MV-4-11 (cell line): ENCODE measurements at regions not wholly inside any gene's neighbourhood (a gene's known extent, or its start where the extent isn't known, plus 50 kb on each side); places are given as distances from the start of the nearest gene placed in this dataset.

Experiments used
- DNase-seq: peaks from one replicate; lab custom pipeline; 2025; lab: John Stamatoyannopoulos, UW

DNA sequence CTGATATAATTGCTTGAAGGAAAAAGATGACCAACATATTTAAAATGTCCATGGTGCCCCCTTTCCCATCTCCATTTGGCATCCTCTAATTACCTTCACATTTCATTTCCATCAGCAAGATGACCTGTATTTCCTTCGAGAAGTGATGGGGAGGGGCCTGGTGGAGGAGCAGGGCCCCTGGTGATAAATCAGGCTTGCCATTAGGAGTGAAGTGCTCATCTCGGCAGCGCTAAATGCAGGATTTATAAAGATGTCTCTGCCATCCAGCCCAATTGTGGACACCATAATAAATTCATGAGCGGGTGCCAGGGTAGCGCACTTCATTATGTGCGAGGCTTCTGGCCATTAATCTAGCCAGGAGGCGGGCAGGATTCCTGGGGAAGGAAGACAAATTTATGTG lies 101.5 kb upstream of the IRX6 start:
- DNase-seq: no peak

DNA sequence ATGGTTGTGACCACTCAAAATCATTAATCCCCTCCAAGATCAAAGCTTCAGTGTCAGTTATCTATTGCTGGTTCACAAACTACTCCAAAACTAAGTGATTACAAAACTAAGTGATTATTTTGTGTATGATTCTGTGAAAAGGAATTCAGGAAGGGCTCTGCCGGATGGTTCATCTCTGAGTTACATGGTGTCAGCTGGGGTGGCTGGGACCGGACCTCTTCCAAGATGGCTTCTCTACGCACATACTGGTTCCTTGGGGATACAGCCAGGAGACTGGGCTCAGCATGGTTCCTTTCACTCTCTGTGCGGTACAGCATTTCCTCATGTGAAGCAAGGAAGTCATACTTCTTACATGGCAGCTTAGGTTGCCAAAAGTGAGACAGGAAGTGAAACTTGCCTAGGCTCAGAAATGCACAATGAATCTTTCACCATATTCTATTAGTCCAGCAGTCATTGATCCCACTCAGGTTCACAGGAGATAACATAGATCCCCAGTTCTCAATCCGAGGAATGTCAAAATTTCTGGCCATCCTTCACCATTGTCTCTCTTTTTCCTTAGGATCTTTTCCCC lies 97.9 kb upstream of the IRX6 start:
- DNase-seq: peak; percentile 95

DNA sequence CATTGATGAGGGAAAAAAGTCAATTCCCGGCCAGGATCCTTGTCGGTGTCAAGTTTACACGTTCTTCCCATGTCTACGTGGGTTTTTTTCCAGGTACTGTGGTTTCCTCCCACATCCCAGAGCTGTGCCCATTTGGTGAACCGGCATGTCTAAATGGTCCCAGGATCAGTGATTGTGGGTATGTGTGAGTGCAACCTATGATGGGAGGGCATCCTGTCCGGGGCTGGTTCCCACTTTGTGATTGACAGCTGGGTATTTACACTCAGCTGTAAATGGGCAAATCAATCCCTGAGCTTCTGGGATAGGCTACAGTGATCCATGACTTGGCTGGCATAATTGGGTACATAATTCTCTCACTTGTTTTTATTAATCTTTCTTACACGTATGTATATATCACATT lies 91.2 kb upstream of the IRX6 start:
- DNase-seq: no peak

DNA sequence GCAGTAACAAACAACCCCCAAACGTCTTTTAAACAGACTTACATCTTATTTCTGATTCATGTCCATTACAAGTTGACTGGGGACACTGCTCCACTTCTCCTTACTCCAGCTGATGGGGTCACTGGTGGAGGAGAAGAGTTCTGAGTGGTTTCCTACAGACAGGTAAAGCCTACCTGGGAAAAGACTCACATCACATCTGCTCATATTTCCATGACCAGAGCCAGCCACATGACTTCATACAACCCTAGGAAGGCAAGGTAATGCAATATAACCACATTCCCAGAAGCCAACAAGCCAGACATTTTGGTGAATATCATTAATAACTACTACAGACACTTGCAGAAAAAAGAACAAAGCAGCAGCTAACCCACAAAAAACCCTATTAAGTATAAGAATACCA lies 90.5 kb upstream of the IRX6 start:
- DNase-seq: no peak

DNA sequence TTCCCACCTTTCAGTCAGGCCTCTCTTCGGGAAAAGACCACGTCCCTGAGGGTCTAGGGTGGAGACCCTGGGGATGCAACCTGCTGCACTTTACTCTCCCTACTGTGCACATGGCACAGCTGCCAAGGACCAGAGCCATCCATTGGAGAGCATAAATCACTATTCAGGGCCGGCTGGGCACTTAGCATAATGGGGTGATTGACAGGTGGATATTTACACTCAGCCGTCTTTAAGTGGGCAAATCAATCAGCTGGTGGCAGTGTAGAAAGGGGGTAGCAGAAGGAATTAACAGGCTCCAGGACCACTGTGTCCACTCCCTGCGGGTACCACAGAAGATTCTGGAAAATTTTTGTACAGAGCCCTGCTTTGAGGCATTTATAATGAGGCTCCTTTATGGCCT lies 87.3 kb upstream of the IRX6 start:
- no peak for DNase-seq

DNA sequence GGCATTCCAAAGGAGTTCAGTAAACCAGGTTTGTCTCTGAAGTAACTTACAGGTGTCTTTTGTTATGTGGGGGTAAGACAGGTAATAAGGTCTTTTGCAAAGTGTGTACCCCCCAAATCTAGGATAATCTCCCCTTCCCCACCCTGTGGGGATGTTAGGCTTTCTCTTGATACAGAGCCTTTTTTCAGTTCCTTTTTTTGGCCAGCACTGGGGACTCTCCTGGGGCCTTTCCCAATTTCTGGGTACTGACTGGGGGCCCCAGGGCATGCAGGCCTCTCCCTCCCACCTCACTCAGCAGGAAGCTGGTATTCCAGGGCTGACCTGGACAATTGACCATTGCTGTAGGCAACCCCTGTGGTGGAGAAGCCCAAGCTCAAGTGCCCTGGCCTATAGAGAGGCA lies 84.3 kb upstream of the IRX6 start:
- peak; percentile 13 for DNase-seq

DNA sequence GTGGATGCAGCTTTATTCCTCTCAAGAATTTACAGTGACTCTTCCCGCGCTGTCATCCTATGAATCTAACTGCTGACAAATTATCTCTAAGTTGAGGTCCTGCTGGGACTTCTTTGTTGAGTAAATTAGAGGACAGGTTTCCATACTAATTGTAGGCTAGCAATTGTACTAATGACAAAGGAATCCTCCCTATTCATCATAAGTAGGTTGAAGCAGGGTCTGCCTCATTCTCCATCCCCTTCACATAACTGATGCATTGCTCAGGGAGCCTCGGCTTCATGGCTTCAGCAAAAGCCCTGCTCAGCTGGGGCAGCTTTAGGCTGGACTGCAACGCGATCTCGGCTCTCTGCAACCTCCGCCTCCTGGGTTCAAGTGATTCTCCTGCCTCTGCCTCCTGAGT lies 83.1 kb upstream of the IRX6 start:
- DNase-seq: no peak

DNA sequence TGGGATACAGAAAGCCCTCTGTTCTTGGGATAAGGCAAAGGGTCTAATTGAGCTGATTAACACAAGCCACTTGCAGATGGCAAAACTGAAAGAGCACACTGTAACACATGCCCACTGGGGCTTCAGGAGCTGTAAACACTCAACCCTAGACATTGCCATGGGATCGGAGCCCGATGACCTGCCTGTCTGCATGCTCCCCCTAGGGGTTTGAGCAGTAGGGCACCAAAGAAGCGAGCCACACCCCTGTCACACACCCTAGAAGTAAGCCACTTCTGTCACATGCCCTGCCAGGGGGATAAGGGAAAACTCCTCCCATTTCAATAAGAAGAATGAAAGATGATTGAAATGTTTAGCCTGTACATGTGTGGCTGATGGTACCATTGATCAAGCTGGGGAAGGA lies 81.3 kb upstream of the IRX6 start:
- DNase-seq: no peak

DNA sequence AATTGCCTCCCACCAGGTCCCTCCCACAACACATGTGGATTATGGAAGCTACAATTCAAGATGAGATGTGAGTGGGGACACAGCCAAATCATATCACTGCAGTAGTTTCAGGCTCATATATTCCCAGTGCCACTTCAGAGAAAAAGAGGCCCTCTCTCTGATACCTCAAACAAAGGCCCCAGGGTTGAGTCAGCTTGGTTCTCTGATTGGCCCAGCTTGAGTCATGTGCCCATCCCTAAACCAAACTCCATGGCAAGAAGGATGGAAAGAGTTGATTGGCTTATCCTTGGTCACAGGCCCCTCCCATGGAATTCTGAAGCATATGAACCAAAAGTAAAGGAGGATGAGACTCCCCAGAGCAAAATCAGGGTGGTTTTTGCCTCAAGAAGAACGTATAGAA lies 75.9 kb upstream of the IRX6 start:
- no peak for DNase-seq

DNA sequence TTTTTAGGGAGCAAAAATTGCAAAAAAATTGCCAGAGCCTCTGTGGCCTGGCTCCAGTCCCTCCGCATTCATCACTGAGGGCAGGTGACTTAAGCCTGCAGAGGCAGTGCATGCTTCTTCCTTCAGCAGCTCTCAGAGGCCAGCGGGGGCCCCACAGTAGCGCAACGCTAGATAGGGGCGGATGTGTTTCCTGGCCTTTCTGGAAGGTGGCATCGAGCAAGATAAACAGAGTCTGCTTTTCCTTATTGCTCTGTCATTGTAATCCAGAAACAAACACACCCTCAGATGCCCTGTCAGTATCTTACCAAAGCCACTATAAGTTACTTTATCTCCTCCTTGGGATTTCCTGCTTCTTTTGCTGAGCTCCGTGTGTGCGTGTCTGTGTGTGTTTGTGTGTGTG lies 75.5 kb upstream of the IRX6 start:
- no peak for DNase-seq

DNA sequence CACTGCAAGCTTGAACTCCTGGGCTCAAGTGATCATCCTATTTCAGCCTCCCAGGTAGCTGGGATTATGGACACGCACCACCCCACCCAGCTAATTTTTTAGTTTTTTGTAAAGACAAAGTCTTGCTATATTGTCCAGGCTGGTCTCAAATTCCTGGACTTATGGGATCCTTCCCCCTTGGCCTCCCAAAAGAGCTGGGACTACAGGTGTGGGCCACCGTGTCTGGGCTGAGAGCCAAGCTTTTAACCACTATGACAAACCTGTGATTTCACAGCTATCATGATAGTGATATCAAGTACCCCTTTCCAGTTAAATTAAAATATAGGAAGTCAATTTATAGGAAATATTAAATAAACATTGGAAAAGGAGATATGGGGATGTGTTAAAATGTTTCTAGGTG lies 74.6 kb upstream of the IRX6 start:
- no peak for DNase-seq

DNA sequence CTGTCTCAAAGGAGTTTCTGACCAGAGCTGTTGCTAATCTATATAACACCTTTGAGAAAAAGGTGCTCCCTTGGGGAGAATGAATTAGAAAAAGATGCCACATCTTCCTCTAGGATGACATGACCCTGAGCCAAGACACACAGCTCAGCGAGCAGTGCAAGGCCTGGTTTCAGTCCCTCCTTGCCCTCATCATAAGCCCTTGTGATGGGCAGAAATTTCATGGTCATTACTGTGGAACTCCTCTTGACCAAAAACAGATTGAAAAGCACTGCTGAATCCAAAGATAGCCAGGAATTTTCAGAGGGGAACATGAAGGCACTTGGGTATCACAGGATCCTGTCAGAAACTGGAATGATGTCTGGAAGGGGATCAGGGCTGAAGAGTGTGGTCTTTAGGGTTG lies 74.1 kb upstream of the IRX6 start:
- no peak for DNase-seq

DNA sequence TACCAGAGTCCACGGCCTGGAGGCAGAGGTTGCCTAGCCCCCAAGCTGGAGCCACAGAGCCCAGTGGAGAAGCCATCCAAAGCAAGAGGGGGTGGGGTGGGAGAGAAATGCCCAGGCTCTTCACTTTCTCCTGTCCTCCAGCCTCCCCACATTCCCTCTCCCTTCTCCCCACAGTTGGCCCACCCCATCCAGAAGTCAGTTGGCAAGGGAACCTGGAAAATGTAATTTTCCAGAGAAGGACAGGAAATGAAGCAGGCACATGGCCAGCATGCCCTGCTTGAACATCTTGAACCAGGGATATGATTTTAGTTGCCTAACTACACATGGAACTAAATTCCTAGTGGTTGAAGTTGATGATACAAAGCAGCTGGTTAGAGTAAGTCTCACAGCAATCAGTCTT lies 73.3 kb upstream of the IRX6 start:
- DNase-seq: no peak

DNA sequence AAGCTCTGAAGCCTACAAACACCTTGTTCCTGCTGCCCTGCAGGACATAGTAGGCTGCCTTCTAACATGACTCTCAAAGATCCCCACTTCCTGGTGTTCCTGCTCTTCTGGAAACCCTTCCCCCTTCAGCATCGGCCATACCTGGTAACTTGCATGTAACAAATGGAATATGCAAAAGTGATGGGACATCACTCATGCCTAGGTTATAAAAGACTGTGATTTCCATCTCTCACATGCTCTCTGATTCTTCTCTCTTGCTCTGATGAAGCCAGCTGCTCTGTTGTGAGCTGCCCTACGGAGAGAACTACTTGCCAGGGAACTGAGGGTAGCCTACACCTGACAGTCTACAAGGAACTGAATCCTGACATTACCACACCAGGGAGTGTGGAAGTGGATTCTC lies 72.9 kb upstream of the IRX6 start:
- no peak for DNase-seq

DNA sequence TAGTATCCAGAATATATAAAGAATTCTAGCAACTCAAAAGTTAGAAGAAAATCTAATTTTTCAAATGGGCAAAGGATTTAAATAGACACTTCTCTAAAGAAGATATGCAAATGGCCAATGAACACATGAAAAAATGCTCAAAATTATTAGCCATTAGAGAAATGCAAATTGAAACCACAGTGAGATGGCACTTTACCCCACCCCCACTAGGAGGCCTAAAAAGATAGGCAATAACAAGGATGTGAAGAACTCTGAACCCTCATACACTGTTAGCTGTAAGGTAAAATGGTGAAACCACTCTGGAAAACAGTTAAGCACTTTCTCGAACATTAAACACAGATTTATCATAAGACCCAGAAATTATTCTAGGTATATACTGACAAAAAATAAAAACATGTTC lies 71.4 kb upstream of the IRX6 start:
- no peak for DNase-seq

DNA sequence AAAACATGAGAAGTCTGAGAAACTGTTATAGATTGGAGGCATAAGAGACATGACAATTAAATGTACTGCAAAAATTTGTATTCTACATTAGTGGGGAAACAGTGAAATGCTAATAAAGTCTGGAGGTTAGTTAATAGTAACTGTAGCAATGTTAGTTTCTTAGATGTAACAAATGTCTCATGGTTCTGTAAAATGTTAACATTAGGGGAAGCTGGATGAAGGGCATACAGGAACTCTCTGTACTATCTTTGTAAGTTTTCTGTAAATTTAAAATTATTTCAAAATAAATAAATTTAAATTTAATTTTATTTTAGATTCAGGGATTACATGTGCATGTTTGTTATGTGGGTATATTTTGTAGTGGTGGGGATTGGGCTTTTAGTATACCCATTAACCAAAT lies 70.0 kb upstream of the IRX6 start:
- DNase-seq: no peak

DNA sequence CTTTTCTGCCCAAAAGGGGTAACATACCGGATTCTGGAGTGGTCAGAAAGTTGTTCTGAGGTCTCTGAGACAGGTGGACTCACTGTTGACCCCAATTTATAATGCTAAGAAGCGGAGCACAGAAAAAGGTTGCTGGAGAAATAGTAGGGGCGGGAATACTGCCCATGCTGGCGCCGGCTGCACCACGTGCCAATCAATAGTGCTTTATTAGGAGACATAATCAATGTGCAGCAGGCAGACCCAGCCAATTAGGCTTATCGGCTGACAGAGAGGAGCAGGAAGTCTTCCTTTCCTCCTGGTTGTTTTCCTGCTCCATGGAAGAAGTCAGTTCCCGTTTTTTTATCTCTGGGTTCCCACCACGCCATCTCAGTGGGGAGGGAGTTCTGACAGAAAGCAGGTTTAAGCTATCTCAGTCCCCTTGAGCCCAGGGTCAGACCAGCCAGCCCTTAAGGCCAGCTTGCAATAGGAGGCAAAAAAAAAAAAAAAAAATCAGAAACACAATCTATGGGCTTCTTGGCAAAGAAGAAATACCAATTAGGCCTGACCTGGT lies 68.2 kb upstream of the IRX6 start:
- DNase-seq: no peak

DNA sequence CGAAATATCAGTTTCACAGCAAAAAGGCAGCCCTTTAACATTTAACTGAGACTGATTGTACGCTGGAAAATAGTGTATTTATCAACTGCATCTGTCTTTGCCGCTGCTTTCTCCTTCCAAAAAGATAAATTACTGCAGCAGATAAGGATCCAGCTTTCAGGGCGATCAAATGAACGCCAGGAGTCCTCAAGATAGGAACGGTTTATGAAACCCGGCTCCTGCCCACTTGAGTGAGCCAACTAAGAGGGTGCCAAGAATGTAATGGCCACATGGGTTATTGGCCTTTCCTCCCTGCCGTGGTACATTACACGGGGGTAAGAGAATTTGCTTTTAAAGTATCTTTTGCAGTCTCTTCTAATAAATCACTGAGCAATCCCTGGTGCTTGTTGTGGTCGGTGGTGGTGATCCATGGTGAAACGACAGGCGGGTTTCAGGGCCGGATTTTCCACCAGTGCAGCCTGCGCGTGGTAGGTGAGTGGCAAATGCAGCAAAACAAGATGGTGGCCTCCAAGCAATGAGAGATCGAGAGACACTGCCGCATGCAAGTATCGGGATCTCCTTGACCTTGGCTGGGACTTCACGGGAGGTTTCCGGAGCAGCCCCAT lies 67.5 kb upstream of the IRX6 start:
- no peak for DNase-seq

DNA sequence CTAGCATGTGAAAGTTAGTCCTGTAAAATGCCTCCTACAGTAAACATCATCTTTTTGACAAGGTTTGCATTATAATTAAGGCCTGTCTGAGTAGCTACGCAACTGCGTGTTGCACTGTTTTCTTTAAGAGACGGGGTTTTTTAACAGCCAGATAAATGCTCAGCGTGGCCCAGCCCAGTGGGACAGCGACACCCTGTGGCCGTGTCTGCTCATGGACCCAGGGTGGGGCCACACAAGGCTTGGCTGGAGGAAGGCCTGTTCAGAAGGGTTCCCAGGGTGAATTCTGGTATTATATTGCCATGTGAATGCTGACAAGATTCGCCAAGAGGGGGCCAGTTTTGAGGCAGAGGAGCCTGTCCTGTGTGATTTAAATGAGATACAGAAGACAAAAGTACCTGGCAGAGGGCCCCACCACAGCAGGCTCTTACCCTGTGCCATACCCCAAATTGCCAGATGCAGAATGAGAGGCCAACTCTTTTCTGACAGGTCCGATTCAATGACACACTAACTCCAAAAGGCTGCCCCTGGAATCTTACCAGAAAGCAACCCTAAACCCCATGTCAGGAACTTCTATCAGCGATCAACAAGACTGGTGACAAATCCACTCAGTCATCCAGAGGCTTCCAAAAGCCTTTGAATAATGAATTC lies 65.9 kb upstream of the IRX6 start:
- DNase-seq: peak; percentile 59

DNA sequence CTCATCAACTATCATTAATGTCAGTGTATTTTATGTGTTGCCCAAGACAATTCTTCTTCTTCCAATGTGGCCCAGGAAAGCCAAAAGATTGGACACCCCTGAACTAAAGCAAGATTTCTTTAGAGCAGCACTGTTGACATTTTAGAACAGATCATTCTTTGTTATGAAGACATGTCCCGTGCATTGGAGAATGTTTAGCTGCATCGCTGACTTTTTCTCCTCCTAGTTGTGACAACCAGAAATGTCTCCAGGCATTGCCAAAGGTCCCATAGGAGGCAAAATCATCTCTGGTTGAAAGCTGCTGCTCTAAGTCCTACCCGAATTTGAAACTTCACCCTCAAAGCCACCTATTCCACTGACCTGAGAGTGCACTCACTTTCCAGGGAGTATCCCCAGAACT lies 62.7 kb upstream of the IRX6 start:
- no peak for DNase-seq

DNA sequence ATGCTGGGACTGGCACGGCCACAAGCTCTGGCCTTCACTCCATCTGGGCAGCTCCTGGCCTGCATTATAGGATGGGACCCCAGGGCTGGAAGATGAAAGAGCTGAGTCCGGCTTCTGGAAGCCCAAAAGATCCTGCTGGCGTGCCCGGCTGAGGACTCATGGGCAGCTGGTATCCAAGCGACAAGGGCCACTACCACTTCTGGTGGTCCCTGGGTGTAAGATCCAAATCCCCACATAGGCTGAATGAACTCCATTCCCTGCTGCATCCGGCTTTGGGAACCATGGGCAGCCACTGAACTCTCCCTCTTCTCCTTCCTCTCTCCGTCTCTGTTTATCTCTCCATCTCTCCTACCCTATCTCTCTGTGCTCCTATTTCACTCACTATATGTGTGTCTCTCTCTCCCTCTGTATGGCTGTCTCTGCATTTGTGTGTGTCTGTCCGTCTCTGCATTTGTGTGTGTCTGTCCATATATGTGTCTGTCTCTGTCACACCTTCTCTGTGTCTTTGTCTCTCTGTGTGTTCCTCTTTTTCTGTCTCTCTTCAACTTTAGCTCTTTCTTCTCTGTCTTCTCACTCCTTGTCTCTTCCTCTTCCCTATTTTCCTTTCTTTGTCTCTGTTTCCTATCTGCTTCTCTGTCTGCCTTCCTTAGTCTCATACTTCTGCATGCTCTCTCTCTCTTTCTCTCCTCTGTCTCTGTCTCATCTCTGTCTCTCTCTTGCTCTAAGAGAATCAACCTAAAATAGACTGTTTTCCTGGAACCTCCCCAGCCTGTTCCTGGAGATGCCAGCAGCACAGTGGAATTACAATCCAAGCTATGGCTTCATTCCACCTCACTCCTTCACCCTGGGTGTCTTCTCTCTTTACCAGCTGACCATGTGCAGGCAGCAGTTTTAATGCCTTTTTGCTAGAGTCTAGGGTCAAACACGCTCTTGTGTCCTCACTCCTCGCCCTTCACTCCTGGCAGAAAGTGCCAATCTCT lies 60.4 kb upstream of the IRX6 start:
- DNase-seq: peak; percentile 53

DNA sequence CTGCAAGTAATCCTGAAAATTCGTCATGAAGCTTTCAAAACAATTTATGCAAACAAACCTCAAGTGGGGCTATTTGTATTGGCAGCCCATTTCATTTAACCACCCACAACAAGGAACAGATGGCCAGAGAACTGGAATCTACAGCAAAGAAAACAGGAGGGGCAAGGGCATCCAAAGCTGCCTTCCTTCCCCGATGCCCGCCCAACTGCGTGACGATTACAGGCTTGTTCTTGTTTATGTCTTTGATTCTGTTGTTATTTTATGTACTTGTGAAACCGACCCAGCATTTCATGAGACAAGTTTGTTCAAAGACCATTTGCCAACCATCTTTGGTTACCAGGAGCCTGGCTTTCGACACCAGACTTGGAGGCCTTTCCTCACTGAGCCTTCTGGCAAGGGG lies 59.1 kb upstream of the IRX6 start:
- no peak for DNase-seq

DNA sequence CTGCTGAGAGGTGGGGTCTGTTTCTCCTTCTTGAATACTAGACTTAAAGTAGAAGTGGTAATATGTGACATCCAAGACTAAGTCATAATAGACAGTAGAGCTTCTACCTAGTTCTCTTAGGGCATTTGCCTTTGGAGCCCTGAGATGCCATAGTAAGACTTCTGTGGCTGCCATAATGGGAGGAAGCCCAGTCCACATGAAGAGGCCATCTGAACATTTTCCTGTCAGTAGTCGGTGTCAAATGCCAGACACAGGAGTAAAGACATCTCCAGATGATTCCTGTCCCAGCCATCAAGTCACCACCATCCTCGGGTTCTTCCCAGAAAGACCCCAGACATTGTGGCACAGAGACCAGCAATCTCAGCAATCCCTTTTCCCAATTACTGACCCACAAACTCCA lies 58.1 kb upstream of the IRX6 start:
- DNase-seq: no peak
